GM19467 (cell line): ENCODE measurements at regions not wholly inside any gene's neighbourhood (a gene's known extent, or its start where the extent isn't known, plus 50 kb on each side); places are given as distances from the start of the nearest gene placed in this dataset.
"Not testable (repeated sequence)": the region's sequence is repeated elsewhere in the genome, so short reads cannot be mapped to it uniquely, and the experiment has no call there.

Experiments
- ATAC-seq: cut with Tn5 transposase; IDR thresholded peaks from one replicate; pipeline ENCODE4 v1.9.1; 2021; ENCODE audit warnings: mild to moderate bottlenecking, moderate library complexity; ENCODE audit not compliant: unreplicated experiment

GRCh38 chr16:17945080-17945601 is 391.4 kb downstream of the NPIPA8 start:
- ATAC-seq, result no peak

- ATAC-seq, result no peak
Measured at GRCh38 chr16:17944345-17944744, 392.2 kb downstream of the NPIPA8 start.

GRCh38 chr16:17942067-17942466 is 394.5 kb downstream of the NPIPA8 start:
- no peak for ATAC-seq

- no peak for ATAC-seq
Measured at GRCh38 chr16:17940584-17941364, 395.8 kb downstream of the NPIPA8 start.

GRCh38 chr16:17939723-17940122 is 396.8 kb downstream of the NPIPA8 start:
- ATAC-seq, result no peak

GRCh38 chr16:17939122-17939536 is 397.4 kb downstream of the NPIPA8 start:
- peak; percentile 63 for ATAC-seq

- ATAC-seq, result no peak
Measured at GRCh38 chr16:17938546-17938945, 398.0 kb downstream of the NPIPA8 start.

- ATAC-seq, result no peak
Measured at GRCh38 chr16:17936766-17937402, 399.7 kb downstream of the NPIPA8 start.

GRCh38 chr16:17930280-17930679 is 406.3 kb downstream of the NPIPA8 start:
- ATAC-seq, result no peak

- no peak for ATAC-seq
Measured at GRCh38 chr16:17926866-17927399, 409.6 kb downstream of the NPIPA8 start.

- ATAC-seq, result no peak
Measured at GRCh38 chr16:17926461-17926860, 410.1 kb downstream of the NPIPA8 start.

- ATAC-seq, result no peak
Measured at GRCh38 chr16:17925761-17926160, 410.8 kb downstream of the NPIPA8 start.

GRCh38 chr16:17921357-17921978 is 415.1 kb downstream of the NPIPA8 start:
- no peak for ATAC-seq

GRCh38 chr16:17917316-17918019 is 419.1 kb downstream of the NPIPA8 start:
- ATAC-seq, result no peak

- ATAC-seq, result no peak
Measured at GRCh38 chr16:17915791-17916190, 420.7 kb downstream of the NPIPA8 start.

GRCh38 chr16:17914168-17914567 is 422.4 kb downstream of the NPIPA8 start:
- ATAC-seq, result no peak

GRCh38 chr16:17911578-17911977 is 425.0 kb downstream of the NPIPA8 start:
- ATAC-seq, result not testable (repeated sequence)

- not testable (repeated sequence) for ATAC-seq
Measured at GRCh38 chr16:17906626-17907025, 429.9 kb downstream of the NPIPA8 start.

- ATAC-seq, result no peak
Measured at GRCh38 chr16:17901309-17901708, 430.5 kb upstream of the XYLT1 start.

GRCh38 chr16:17899141-17899540 is 428.4 kb upstream of the XYLT1 start:
- no peak for ATAC-seq

- no peak for ATAC-seq
Measured at GRCh38 chr16:17887963-17888362, 417.2 kb upstream of the XYLT1 start.
